ENCODE measurements at regions not wholly inside any gene's neighbourhood (a gene's known extent, or its start where the extent isn't known, plus 50 kb on each side); places are given as distances from the start of the nearest gene placed in this dataset.

DNA sequence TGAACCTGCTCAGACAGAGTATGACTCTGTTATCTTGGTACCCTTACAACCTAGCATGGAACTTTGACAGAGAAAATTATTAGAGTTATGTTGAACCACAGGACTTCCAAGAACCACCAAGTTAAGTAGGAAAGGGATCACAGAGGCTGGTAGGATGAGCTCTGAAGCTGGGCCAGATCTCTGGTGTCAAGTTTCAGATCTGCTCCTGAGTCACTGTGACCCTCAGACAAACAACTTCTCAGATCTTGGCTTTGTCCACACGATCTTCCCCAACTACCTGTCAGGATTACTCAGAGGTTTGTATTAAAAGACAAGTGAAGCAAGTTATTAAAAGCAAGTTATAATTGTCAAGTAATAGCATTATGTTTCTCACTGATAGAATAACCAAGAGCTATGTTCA is 189.0 kb downstream of the SEC61B start:
- H4K8ac ChIP-seq (replicated peaks; ENCODE audit: insufficient read length, low read depth, low read length) = no peak overlapping the region
- no peaks in the 10 kb centered on the region for H3K23me2 ChIP-seq (ENCODE audit: insufficient read length, low read depth, low read length, poor library complexity, severe bottlenecking)
- H4K20me1 ChIP-seq (ENCODE audit: control insufficient read depth, insufficient read depth, insufficient read length) = no peaks in the 10 kb centered on the region
- no peak overlapping the region for H2BK12ac ChIP-seq (ENCODE audit: insufficient read length, low read depth, low read length)
- no peaks in the 10 kb centered on the region; the same call in 1 of the 2 replicates for H3K4me1 ChIP-seq (ENCODE audit: insufficient read depth, low read length)
- H3T11ph ChIP-seq (ENCODE audit: low read length) = no peak overlapping the region
- no peak overlapping the region for H3K23ac ChIP-seq (ENCODE audit: insufficient read length, low read depth, low read length)
- H4K5ac ChIP-seq (ENCODE audit: insufficient read length, low read depth, low read length) = no peak overlapping the region
- no peaks in the 10 kb centered on the region for H3K27me3 ChIP-seq (ENCODE audit: insufficient read depth, low read length)
- no peak overlapping the region for H3K18ac ChIP-seq (ENCODE audit: insufficient read length, low read depth, low read length)
- no peak overlapping the region for H2BK5ac ChIP-seq (ENCODE audit: insufficient read length, low read length)
- H3K9me3 ChIP-seq (ENCODE audit: control insufficient read depth, low read depth, low read length) = no peaks in the 10 kb centered on the region
- Mint-ChIP-seq H3K9me3 (0 out of 5 replicates have a peak, but pooled peaks cover 0 to 2% of the 10 kb centered on the region in 2 experiments), H3K4me3 (no peak overlapping the region), H3K4me1 (peaks cover 23 to 24% of the 10 kb centered on the region in 2 experiments), H3K36me3 (ENCODE audit: insufficient read depth in 1 of 3, low read depth in 3 of 3) (peaks cover 0 to 4% (median 0%) of the 10 kb centered on the region in 3 experiments; a peak in 1 of 7 replicates), H3K27me3 (ENCODE audit: low read depth) (peaks cover 1% of the 10 kb centered on the region; the same call in 1 of the 2 replicates), H3K27ac (no peak overlapping the region; a peak in 1 of 7 replicates)
- no peak overlapping the region for H2BK20ac ChIP-seq (ENCODE audit: low read depth, low read length, poor library complexity, severe bottlenecking)
- no CpG with 5 or more reads among the region's 1 CpG for WGBS (ENCODE audit: extremely low coverage, insufficient read length, low lambda C conversion rate)
- no peaks in the 10 kb centered on the region for H3K79me1 ChIP-seq (ENCODE audit: insufficient read depth, low read depth, low read length, poor library complexity, severe bottlenecking)
- no peak overlapping the region for H2BK120ac ChIP-seq (ENCODE audit: low read depth, low read length, poor library complexity, severe bottlenecking)
- no peak overlapping the region for H3K27ac ChIP-seq (ENCODE audit: insufficient read length, low read depth, low read length)
- DNase-seq = no peak
- H4K91ac ChIP-seq (ENCODE audit: insufficient read length, low read depth, low read length) = no peak overlapping the region
- no peak overlapping the region for H3K4ac ChIP-seq (ENCODE audit: low read depth, low read length)
- no peak overlapping the region for H2AFZ ChIP-seq (ENCODE audit: low read length)
- H3K9ac ChIP-seq (ENCODE audit: extremely low read depth, insufficient read length, low read length) = no peak overlapping the region
- no peak overlapping the region for H3K4me2 ChIP-seq (ENCODE audit: insufficient read depth, insufficient read length, low read length)
- TF ChIP-seq, protein P1, sequence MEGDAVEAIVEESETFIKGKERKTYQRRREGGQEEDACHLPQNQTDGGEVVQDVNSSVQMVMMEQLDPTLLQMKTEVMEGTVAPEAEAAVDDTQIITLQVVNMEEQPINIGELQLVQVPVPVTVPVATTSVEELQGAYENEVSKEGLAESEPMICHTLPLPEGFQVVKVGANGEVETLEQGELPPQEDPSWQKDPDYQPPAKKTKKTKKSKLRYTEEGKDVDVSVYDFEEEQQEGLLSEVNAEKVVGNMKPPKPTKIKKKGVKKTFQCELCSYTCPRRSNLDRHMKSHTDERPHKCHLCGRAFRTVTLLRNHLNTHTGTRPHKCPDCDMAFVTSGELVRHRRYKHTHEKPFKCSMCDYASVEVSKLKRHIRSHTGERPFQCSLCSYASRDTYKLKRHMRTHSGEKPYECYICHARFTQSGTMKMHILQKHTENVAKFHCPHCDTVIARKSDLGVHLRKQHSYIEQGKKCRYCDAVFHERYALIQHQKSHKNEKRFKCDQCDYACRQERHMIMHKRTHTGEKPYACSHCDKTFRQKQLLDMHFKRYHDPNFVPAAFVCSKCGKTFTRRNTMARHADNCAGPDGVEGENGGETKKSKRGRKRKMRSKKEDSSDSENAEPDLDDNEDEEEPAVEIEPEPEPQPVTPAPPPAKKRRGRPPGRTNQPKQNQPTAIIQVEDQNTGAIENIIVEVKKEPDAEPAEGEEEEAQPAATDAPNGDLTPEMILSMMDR (conservative IDR thresholded peaks at IDR 0.05) = no peak
- no peak overlapping the region for H3K14ac ChIP-seq (ENCODE audit: insufficient read depth, low read length)
- H2BK15ac ChIP-seq (ENCODE audit: low read depth, low read length) = no peak overlapping the region
- no peak overlapping the region for H3K56ac ChIP-seq (ENCODE audit: insufficient read length, low read depth, low read length)
- H3K79me2 ChIP-seq (ENCODE audit: insufficient read depth, low read length) = no peaks in the 10 kb centered on the region
- no peak overlapping the region for H2AK5ac ChIP-seq (ENCODE audit: insufficient read length, low read length)
